GM12892 (cell line): ENCODE measurements at regions not wholly inside any gene's neighbourhood (a gene's known extent, or its start where the extent isn't known, plus 50 kb on each side); places are given as distances from the start of the nearest gene placed in this dataset.

ENCODE experiments used
- POLR2A ChIP-seq: IDR thresholded peaks from 2 replicates; pipeline ENCODE4 v1.6.1; 2011; ENCODE audit warnings: low read depth, low read length, control low read depth
- POLR2AphosphoS5 ChIP-seq: IDR thresholded peaks from 2 replicates; pipeline ENCODE4 v1.6.1; 2011; ENCODE audit warnings: low read depth, low read length, control low read depth

DNA sequence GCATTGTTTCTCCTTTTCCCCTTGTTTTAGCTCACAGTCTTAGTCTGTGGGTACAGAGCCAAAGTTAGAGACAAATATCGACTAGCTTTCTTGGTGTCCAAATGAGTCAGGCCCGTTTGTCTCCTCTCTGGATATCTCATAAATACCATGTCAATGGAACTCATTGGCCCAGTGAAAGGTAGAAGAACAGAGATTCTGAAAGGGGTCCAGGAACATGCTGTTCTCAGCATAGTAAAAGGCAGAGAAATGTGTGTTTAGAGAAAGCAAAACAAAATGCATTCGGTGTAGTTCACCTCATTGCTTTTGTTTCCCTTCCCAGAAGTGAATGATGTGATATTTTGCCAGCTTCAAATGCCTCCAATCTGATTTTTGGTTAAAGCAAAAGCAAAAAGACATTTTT, 238.6 kb upstream of the SLC8A1 start:
- no peak for TF ChIP-seq POLR2A
- TF ChIP-seq POLR2AphosphoS5: no peak
